ENCODE measurements at regions not wholly inside any gene's neighbourhood (a gene's known extent, or its start where the extent isn't known, plus 50 kb on each side); places are given as distances from the start of the nearest gene placed in this dataset.

GRCh38 chr9:19675492-19675891 lies 113.3 kb downstream of the SLC24A2 start:
- intact Hi-C loops (cut with DNase I), result no loop called here
- H3K27ac ChIP-seq, result no peak overlapping the region
- no peaks in the 10 kb centered on the region for H3K27me3 ChIP-seq
- H3K4me1 ChIP-seq, result no peaks in the 10 kb centered on the region
- no peak overlapping the region for H3K4me3 ChIP-seq
- no peaks in the 10 kb centered on the region for H3K9me3 ChIP-seq
- TF ChIP-seq CTCF (IDR thresholded peaks at IDR 0.05), result no peak
- no peaks in the 10 kb centered on the region for H3K36me3 ChIP-seq
- DNase-seq, result no peak
- H3K9ac ChIP-seq (ENCODE audit: low read depth in 2 of 2, low read length in 2 of 2), result no peak overlapping the region

- H3K4me3 ChIP-seq, result no peak overlapping the region
- intact Hi-C loops (cut with DNase I), result no loop called here
- no peaks in the 10 kb centered on the region for H3K9me3 ChIP-seq
- no peak for TF ChIP-seq CTCF (IDR thresholded peaks at IDR 0.05)
- no peak for DNase-seq
- no peaks in the 10 kb centered on the region for H3K36me3 ChIP-seq
- no peaks in the 10 kb centered on the region for H3K27me3 ChIP-seq
- no peaks in the 10 kb centered on the region for H3K4me1 ChIP-seq
- no peak overlapping the region for H3K27ac ChIP-seq
- no peak overlapping the region for H3K9ac ChIP-seq (ENCODE audit: low read depth in 2 of 2, low read length in 2 of 2)
Observed at GRCh38 chr9:19666575-19666974, 122.3 kb downstream of the SLC24A2 start.

- no peak overlapping the region for H3K27ac ChIP-seq
- no peak for TF ChIP-seq CTCF (IDR thresholded peaks at IDR 0.05)
- intact Hi-C loops (cut with DNase I), result no loop called here
Observed at GRCh38 chr9:19665146-19665863, 123.5 kb downstream of the SLC24A2 start.

GRCh38 chr9:19663570-19663969 lies 125.3 kb downstream of the SLC24A2 start:
- H3K36me3 ChIP-seq, result no peaks in the 10 kb centered on the region
- no peak overlapping the region for H3K27ac ChIP-seq
- no peaks in the 10 kb centered on the region for H3K4me1 ChIP-seq
- TF ChIP-seq CTCF (IDR thresholded peaks at IDR 0.05), result no peak
- H3K4me3 ChIP-seq, result no peak overlapping the region
- no peak for DNase-seq
- H3K27me3 ChIP-seq, result no peaks in the 10 kb centered on the region
- intact Hi-C loops (cut with DNase I), result no loop called here
- H3K9me3 ChIP-seq, result no peaks in the 10 kb centered on the region
- no peak overlapping the region for H3K9ac ChIP-seq (ENCODE audit: low read depth in 2 of 2, low read length in 2 of 2)

More at GRCh38 chr9:19665146-19665863, 123.5 kb downstream of the SLC24A2 start:
- Histone ChIP-seq H3K36me3 (no peaks in the 10 kb centered on the region), H3K9me3 (no peaks in the 10 kb centered on the region), H3K4me3 (no peak overlapping the region), H3K27me3 (no peaks in the 10 kb centered on the region), H3K4me1 (no peaks in the 10 kb centered on the region), H3K9ac (ENCODE audit: low read depth in 2 of 2, low read length in 2 of 2) (no peak overlapping the region)
- no peak for DNase-seq

- Histone ChIP-seq H3K27me3 (no peaks in the 10 kb centered on the region), H3K9ac (ENCODE audit: low read depth in 2 of 2, low read length in 2 of 2) (no peak overlapping the region), H3K36me3 (no peaks in the 10 kb centered on the region), H3K9me3 (no peaks in the 10 kb centered on the region), H3K4me3 (no peak overlapping the region), H3K27ac (no peak overlapping the region), H3K4me1 (no peaks in the 10 kb centered on the region)
- TF ChIP-seq CTCF (IDR thresholded peaks at IDR 0.05), result no peak
- intact Hi-C loops (cut with DNase I), result no loop called here
- DNase-seq, result no peak
Observed at GRCh38 chr9:19662213-19662612, 126.6 kb downstream of the SLC24A2 start.

All from colonic mucosa (tissue), 4 donors.